IPS-NIHi7 (cell line): ENCODE measurements at regions not wholly inside any gene's neighbourhood (a gene's known extent, or its start where the extent isn't known, plus 50 kb on each side); places are given as distances from the start of the nearest gene placed in this dataset.

Experiments used
- DNase-seq: peaks from one replicate; pipeline ENCODE4 v3.0.0; 2012; ENCODE audit warnings: mixed read lengths; ENCODE audit errors: extremely low spot score

- no peak for DNase-seq
Measured at GRCh38 chr6:137734005-137734874, 132.8 kb upstream of the TNFAIP3 start.

GRCh38 chr6:137734875-137735182, 132.2 kb upstream of the TNFAIP3 start:
- DNase-seq = no peak

- DNase-seq = no peak
Measured at GRCh38 chr6:137736048-137736818, 130.8 kb upstream of the TNFAIP3 start.

GRCh38 chr6:137736911-137737310, 130.1 kb upstream of the TNFAIP3 start:
- no peak for DNase-seq

GRCh38 chr6:137737836-137738596, 129.0 kb upstream of the TNFAIP3 start:
- no peak for DNase-seq

- DNase-seq = no peak
Measured at GRCh38 chr6:137738931-137739504, 128.0 kb upstream of the TNFAIP3 start.

- no peak for DNase-seq
Measured at GRCh38 chr6:137739544-137739943, 127.5 kb upstream of the TNFAIP3 start.

- no peak for DNase-seq
Measured at GRCh38 chr6:137740091-137740755, 126.8 kb upstream of the TNFAIP3 start.

- DNase-seq = peak; percentile 55
Measured at GRCh38 chr6:137740967-137741761, 125.9 kb upstream of the TNFAIP3 start.

- DNase-seq = no peak
Measured at GRCh38 chr6:137743493-137743892, 123.6 kb upstream of the TNFAIP3 start.

GRCh38 chr6:137744877-137745276, 122.2 kb upstream of the TNFAIP3 start:
- no peak for DNase-seq

GRCh38 chr6:137745321-137745720, 121.7 kb upstream of the TNFAIP3 start:
- DNase-seq = no peak

GRCh38 chr6:137746264-137746663, 120.8 kb upstream of the TNFAIP3 start:
- no peak for DNase-seq

GRCh38 chr6:137749696-137750211, 117.3 kb upstream of the TNFAIP3 start:
- no peak for DNase-seq

- DNase-seq = no peak
Measured at GRCh38 chr6:137750297-137750696, 116.8 kb upstream of the TNFAIP3 start.

- DNase-seq = no peak
Measured at GRCh38 chr6:137751768-137752560, 115.1 kb upstream of the TNFAIP3 start.

GRCh38 chr6:137754366-137754765, 112.7 kb upstream of the TNFAIP3 start:
- DNase-seq = no peak

- no peak for DNase-seq
Measured at GRCh38 chr6:137754866-137755265, 112.2 kb upstream of the TNFAIP3 start.

- DNase-seq = no peak
Measured at GRCh38 chr6:137755284-137755683, 111.8 kb upstream of the TNFAIP3 start.

- no peak for DNase-seq
Measured at GRCh38 chr6:137756788-137757187, 110.3 kb upstream of the TNFAIP3 start.
